GM10266 (cell line): ENCODE measurements at regions not wholly inside any gene's neighbourhood (a gene's known extent, or its start where the extent isn't known, plus 50 kb on each side); places are given as distances from the start of the nearest gene placed in this dataset.

Experiments used
- DNase-seq: peaks from one replicate; pipeline ENCODE4 v3.0.0; 2012; ENCODE audit errors: extremely low spot score
- CTCF ChIP-seq: IDR thresholded peaks from 2 replicates; pipeline ENCODE4 v1.5.1; 2012; ENCODE audit warnings: mild to moderate bottlenecking, low read depth; ENCODE audit not compliant: control insufficient read depth, insufficient read depth; ENCODE audit errors: missing control alignments

- no peak for TF ChIP-seq CTCF
- DNase-seq = no peak
These were observed 222.3 kb downstream of the ENC1 start for GRCh38 chr5:74418261-74418660.

GRCh38 chr5:74415695-74416102, 224.8 kb downstream of the ENC1 start:
- DNase-seq = no peak
- no peak for TF ChIP-seq CTCF

- no peak for TF ChIP-seq CTCF
- no peak for DNase-seq
These were observed 226.3 kb downstream of the ENC1 start for GRCh38 chr5:74414228-74414627.

GRCh38 chr5:74413403-74414048, 227.0 kb downstream of the ENC1 start:
- DNase-seq = no peak
- TF ChIP-seq CTCF = no peak

- no peak for DNase-seq
- TF ChIP-seq CTCF = no peak
These were observed 228.5 kb downstream of the ENC1 start for GRCh38 chr5:74412066-74412465.

- no peak for TF ChIP-seq CTCF
- no peak for DNase-seq
These were observed 230.8 kb downstream of the ENC1 start for GRCh38 chr5:74409712-74410111.

GRCh38 chr5:74409166-74409706, 231.3 kb downstream of the ENC1 start:
- TF ChIP-seq CTCF = no peak
- no peak for DNase-seq
